Neural crest cell (in vitro differentiated cells): ENCODE measurements at regions not wholly inside any gene's neighbourhood (a gene's known extent, or its start where the extent isn't known, plus 50 kb on each side); places are given as distances from the start of the nearest gene placed in this dataset.

Experiments
- DNase-seq: peaks from one replicate; pipeline ENCODE4 v3.0.0; 2021; ENCODE audit warnings: low read depth, mixed read lengths, low spot score
- H3K27ac Mint-ChIP-seq: one replicate; pipeline ENCODE4 v1.8.0; 2021; ENCODE audit warnings: mild to moderate bottlenecking, mixed read lengths; ENCODE audit not compliant: unreplicated experiment
- H3K27me3 Mint-ChIP-seq: 2 replicates; pipeline ENCODE4 v1.8.0; 2021; ENCODE audit warnings: low read depth, mild to moderate bottlenecking, mixed read lengths
- H3K36me3 Mint-ChIP-seq: 2 replicates; pipeline ENCODE4 v1.8.0; 2021; ENCODE audit warnings: low read depth, mild to moderate bottlenecking, mixed read lengths
- H3K4me1 Mint-ChIP-seq: 2 replicates; pipeline ENCODE4 v1.8.0; 2021; ENCODE audit warnings: mixed read lengths
- H3K4me3 Mint-ChIP-seq: one replicate; pipeline ENCODE4 v1.8.0; 2021; ENCODE audit warnings: mild to moderate bottlenecking, mixed read lengths
- H3K9me3 Mint-ChIP-seq: 2 replicates; pipeline ENCODE4 v1.8.0; 2021; ENCODE audit warnings: mixed read lengths
- CTCF ChIP-seq: fragments of 200-600 bp; sonication (generic); conservative IDR thresholded peaks from 2 replicates; pipeline ENCODE4 v1.5.0; 2021; ENCODE audit warnings: antibody characterized with exemption, mild to moderate bottlenecking

GRCh38 chr10:78812571-78813318 is 256.0 kb upstream of the ZMIZ1 start:
- H3K4me1 Mint-ChIP-seq, result peaks cover 16% of the 10 kb centered on the region
- DNase-seq, result no peak
- H3K36me3 Mint-ChIP-seq, result no peaks in the 10 kb centered on the region
- H3K4me3 Mint-ChIP-seq, result no peak overlapping the region
- no peak for TF ChIP-seq CTCF
- no peaks in the 10 kb centered on the region for H3K9me3 Mint-ChIP-seq
- no peak overlapping the region for H3K27ac Mint-ChIP-seq
- peaks cover 6% of the 10 kb centered on the region for H3K27me3 Mint-ChIP-seq

DNA sequence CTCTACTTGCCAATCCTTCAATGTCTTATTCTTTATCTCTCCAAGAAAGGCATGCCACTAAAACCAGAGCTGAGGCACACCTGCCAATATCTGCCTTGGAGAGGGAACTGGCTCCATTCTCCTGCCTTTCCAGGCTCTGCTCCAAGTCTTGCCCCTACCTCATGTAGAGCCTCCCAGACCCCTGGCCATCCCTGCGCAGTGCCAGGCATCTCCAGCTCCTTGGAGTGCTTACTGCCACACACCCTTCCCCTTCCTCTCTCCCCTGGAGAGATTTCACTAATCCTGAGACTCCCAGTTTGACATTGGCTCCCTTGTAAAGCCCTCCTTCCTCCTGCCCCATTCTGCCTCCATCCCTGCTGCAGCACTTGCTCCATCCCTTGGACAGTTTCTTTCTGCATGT is 255.2 kb upstream of the ZMIZ1 start:
- H3K27me3 Mint-ChIP-seq, result peaks cover 6% of the 10 kb centered on the region
- no peak overlapping the region for H3K4me3 Mint-ChIP-seq
- H3K4me1 Mint-ChIP-seq, result peaks cover 11% of the 10 kb centered on the region
- no peak for TF ChIP-seq CTCF
- H3K36me3 Mint-ChIP-seq, result no peaks in the 10 kb centered on the region
- DNase-seq, result no peak
- no peak overlapping the region for H3K27ac Mint-ChIP-seq
- H3K9me3 Mint-ChIP-seq, result no peaks in the 10 kb centered on the region

DNA sequence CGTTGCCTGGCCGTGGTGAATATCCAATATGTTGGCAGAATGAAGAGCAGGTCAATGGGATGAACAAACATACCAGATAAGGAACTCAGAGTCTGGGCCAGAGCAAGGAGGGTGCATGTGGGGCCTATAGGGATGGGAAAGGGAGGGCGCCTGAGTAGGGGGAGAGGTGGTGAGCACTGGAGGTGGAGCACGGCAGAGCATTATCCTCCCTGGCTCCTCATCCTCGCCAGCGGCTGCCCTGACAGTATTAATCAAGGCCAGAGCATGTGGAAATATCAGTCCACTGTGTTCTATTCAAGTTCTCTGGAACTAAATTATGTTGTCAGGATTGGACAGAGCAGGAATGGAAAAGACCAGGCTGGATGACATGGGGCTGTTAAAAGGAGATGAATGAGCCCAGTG is 254.8 kb upstream of the ZMIZ1 start:
- H3K27me3 Mint-ChIP-seq, result peaks cover 6% of the 10 kb centered on the region
- no peak for TF ChIP-seq CTCF
- no peak overlapping the region for H3K4me3 Mint-ChIP-seq

DNA sequence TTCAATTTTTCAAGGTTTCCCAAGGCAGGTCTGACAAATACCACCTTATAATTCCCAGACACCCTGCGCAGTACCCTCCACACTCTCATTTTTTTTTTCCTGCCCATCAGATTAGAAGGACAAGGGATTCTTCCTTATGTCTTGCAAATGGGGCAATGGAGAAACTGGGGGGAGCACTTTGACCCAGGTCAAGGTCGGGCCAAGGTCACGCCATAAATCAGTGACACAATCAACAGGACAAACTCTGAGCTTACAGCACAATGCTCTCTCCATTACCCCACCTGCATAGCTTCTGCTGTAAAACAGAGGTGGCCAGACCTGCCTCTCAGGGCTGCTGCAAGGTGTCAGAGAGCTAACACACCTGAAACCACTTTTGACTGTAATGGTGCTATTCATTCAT is 254.4 kb upstream of the ZMIZ1 start:
- Mint-ChIP-seq H3K27me3 (peaks cover 6% of the 10 kb centered on the region), H3K9me3 (no peaks in the 10 kb centered on the region), H3K4me3 (no peak overlapping the region), H3K36me3 (no peaks in the 10 kb centered on the region), H3K27ac (no peak overlapping the region), H3K4me1 (peaks cover 11% of the 10 kb centered on the region)
- no peak for DNase-seq
- TF ChIP-seq CTCF, result no peak

More for the DNA sequence above, 254.8 kb upstream of the ZMIZ1 start:
- Mint-ChIP-seq H3K4me1 (peaks cover 11% of the 10 kb centered on the region), H3K9me3 (no peaks in the 10 kb centered on the region), H3K27ac (no peak overlapping the region), H3K36me3 (no peaks in the 10 kb centered on the region)
- DNase-seq, result no peak

- H3K4me1 Mint-ChIP-seq, result peaks cover 11% of the 10 kb centered on the region
- no peaks in the 10 kb centered on the region for H3K36me3 Mint-ChIP-seq
- no peak overlapping the region for H3K4me3 Mint-ChIP-seq
- TF ChIP-seq CTCF, result no peak
- peaks cover 6% of the 10 kb centered on the region for H3K27me3 Mint-ChIP-seq
- DNase-seq, result no peak
- H3K27ac Mint-ChIP-seq, result no peak overlapping the region
- H3K9me3 Mint-ChIP-seq, result no peaks in the 10 kb centered on the region
Measured at GRCh38 chr10:78815702-78816334, 252.9 kb upstream of the ZMIZ1 start.
